ENCODE measurements at regions not wholly inside any gene's neighbourhood (a gene's known extent, or its start where the extent isn't known, plus 50 kb on each side); places are given as distances from the start of the nearest gene placed in this dataset.

DNA sequence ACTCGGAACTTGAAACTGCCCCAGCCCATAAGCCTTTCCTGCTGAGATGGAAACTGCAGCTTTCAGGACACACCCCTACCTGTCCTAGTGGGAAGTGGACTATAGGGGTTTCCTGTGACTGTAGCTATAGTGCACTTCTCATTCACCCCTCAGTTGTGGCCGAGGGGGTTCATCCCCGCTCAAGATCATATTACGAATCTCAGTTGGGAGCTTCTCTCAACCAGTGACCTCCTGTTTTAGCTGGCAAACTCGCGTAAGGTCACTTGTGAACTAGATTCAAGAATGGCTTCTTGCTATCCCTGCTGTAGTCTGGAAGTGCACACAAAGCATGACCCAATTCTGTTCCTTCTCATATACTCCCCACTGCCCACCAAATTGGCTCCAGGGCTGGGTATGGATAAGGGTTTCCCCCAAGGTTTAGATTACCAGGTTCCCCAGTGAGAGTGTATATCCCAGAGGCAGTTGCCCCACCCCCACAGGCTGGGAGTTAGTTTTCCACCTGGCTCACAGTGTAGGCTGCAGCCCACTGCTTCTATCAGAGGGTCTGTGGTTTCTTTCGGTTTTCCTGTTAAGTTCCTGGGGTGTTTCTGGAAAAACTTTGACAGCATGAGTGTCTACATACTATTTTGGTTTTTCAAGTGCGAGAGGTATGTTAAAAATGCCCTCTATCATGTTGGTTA lies 812.9 kb downstream of the JRKL start:
- no peak overlapping the region for H3K4me3 ChIP-seq (ENCODE audit: low read depth, low read length)
- no peak for DNase-seq (ENCODE audit: low read depth)
- TF ChIP-seq, protein P1, sequence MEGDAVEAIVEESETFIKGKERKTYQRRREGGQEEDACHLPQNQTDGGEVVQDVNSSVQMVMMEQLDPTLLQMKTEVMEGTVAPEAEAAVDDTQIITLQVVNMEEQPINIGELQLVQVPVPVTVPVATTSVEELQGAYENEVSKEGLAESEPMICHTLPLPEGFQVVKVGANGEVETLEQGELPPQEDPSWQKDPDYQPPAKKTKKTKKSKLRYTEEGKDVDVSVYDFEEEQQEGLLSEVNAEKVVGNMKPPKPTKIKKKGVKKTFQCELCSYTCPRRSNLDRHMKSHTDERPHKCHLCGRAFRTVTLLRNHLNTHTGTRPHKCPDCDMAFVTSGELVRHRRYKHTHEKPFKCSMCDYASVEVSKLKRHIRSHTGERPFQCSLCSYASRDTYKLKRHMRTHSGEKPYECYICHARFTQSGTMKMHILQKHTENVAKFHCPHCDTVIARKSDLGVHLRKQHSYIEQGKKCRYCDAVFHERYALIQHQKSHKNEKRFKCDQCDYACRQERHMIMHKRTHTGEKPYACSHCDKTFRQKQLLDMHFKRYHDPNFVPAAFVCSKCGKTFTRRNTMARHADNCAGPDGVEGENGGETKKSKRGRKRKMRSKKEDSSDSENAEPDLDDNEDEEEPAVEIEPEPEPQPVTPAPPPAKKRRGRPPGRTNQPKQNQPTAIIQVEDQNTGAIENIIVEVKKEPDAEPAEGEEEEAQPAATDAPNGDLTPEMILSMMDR (IDR thresholded peaks at IDR 0.05; ENCODE audit: control insufficient read depth, extremely low read depth, insufficient read depth): no peak

DNA sequence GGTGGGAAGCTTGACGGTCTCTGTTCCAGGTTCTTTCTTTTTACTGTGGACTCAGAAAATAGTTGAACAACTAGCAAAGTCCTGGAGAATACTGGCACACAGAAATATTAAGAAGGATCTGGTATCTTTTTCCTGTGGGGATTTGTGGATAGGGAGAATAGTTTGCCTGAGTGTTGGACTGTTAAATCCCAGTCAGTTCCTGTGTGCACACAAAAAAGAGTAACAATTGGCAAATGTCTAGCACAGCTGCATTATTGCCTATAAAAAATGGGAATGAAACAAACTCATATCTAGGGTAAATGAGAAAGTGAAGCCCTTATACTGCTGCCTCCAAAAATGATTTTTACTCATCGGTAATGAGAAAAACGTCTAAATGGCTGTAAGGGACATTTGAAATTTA lies 828.2 kb downstream of the JRKL start:
- TF ChIP-seq, protein P1 (IDR thresholded peaks at IDR 0.05; ENCODE audit: control insufficient read depth, extremely low read depth, insufficient read depth): no peak
- no peak overlapping the region for H3K4me3 ChIP-seq (ENCODE audit: low read depth, low read length)
- DNase-seq (ENCODE audit: low read depth): no peak

DNA sequence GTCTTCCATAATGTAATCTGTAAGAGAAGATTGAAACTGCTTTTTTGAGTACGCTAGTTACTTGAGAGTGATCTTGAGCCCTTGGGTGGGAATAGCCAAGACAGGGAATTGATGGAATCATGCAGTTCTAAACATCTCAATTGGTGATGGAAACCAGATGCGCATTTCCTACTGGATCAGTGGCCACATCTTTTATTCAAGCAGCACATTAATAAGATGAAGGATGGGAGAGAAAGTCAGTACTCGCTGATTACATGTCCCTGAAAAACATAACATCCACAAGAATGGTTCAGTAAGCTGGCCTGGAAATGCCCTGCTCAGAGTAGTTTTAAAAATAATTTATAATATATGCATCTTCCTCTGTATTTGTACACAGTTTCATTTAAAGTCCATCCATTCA lies 833.8 kb downstream of the JRKL start:
- DNase-seq (ENCODE audit: low read depth): no peak
- H3K4me3 ChIP-seq (ENCODE audit: low read depth, low read length): no peak overlapping the region
- TF ChIP-seq, protein P1 (IDR thresholded peaks at IDR 0.05; ENCODE audit: control insufficient read depth, extremely low read depth, insufficient read depth): no peak

DNA sequence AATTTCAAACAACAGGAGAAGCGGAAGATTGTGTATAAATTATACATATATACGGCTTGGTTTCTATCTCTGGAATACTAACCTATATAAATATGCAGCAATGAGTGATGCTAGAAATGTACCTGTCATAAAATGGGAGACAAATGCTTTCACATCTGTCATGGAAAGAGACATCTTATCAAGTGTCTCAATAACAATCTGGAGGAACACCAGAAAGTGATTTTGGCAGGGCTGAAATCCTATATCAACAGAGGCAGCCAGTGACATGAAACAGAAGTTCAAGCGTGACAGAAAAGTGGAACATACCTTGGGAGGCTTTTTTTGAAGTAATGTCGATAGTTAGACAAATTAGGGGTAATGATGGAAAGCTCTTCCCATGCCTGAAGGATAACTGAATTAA lies 834.6 kb downstream of the JRKL start:
- TF ChIP-seq, protein P1 (IDR thresholded peaks at IDR 0.05; ENCODE audit: control insufficient read depth, extremely low read depth, insufficient read depth): no peak
- no peak for DNase-seq (ENCODE audit: low read depth)
- H3K4me3 ChIP-seq (ENCODE audit: low read depth, low read length): no peak overlapping the region

DNA sequence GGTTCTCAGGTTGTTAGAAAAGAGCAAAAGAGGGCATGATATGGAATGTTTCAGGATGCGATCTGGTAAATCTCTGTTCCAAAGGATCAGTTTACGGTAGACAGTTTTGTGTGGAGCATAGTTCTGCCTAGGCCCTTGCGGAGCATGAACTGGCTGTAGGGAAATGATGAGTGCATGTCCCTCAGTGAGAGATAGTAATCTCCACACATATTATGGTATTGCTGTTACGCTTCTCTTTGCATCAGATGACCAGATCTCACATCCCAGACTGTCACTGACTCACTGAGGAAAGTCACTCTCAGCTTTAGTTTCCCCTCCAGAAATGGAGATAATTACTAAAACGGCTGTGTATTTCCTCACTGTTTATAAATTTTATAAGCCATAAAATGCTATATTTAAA lies 836.0 kb downstream of the JRKL start:
- TF ChIP-seq, protein P1 (IDR thresholded peaks at IDR 0.05; ENCODE audit: control insufficient read depth, extremely low read depth, insufficient read depth): no peak
- no peak for DNase-seq (ENCODE audit: low read depth)
- H3K4me3 ChIP-seq (ENCODE audit: low read depth, low read length): no peak overlapping the region

DNA sequence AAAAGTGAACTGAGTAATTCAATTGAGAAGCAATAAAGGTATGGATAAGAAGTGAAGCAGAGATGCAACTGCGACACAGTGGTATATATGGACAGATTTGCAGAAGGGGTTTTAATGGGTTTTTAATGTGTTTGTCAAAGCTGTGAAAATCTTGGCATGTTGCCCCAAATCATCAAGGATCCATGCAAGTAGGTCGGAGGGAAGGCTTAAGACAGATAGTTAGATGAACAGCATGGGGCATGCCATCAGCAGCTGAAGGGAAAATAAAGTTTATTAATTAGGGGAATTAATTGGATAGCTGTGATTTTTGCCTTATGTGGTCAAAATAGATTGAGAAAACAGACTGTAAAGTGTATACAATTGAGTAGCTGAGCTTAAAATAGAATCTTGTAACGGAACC lies 840.1 kb downstream of the JRKL start:
- no peak overlapping the region for H3K4me3 ChIP-seq (ENCODE audit: low read depth, low read length)
- TF ChIP-seq, protein P1 (IDR thresholded peaks at IDR 0.05; ENCODE audit: control insufficient read depth, extremely low read depth, insufficient read depth): no peak
- no peak for DNase-seq (ENCODE audit: low read depth)

DNA sequence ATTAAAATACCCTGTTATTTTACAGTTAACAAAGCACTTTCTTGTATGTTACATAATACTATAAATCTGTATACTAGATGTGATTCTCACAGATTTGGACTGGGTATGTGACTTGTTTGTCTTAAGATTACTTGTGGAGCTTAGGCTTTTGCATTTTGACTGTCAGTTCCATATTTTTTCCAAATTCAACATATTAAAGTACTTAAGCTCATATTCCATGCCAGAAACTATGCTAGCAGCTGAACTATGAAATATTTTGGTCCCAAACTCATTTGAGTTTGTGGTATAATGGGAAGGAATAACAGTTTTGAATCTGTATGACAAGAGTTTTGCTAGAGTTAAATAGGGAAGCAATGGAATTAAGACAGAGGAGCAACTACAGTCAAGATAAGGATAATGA lies 841.4 kb downstream of the JRKL start:
- no peak for DNase-seq (ENCODE audit: low read depth)
- H3K4me3 ChIP-seq (ENCODE audit: low read depth, low read length): no peak overlapping the region
- TF ChIP-seq, protein P1 (IDR thresholded peaks at IDR 0.05; ENCODE audit: control insufficient read depth, extremely low read depth, insufficient read depth): no peak
